Hepatocyte (in vitro differentiated cells): ENCODE measurements at regions not wholly inside any gene's neighbourhood (a gene's known extent, or its start where the extent isn't known, plus 50 kb on each side); places are given as distances from the start of the nearest gene placed in this dataset.

Experiments used
- CTCF ChIP-seq: fragments of 200-600 bp; sonication (generic); IDR thresholded peaks from 2 replicates; pipeline ENCODE4 v1.5.1; 2016; ENCODE audit warnings: antibody characterized with exemption, mild to moderate bottlenecking; ENCODE audit not compliant: poor library complexity
- EZH2 ChIP-seq: fragments of 200-600 bp; sonication (generic); IDR thresholded peaks from 2 replicates; pipeline ENCODE4 v1.6.1; 2016; ENCODE audit warnings: antibody characterized with exemption, mild to moderate bottlenecking, borderline replicate concordance
- EZH2phosphoT487 ChIP-seq: fragments of 200-600 bp; sonication (generic); IDR thresholded peaks from one replicate; pipeline ENCODE4 v1.6.1; 2018; ENCODE audit warnings: antibody characterized with exemption, mild to moderate bottlenecking, low read depth, moderate library complexity; ENCODE audit not compliant: unreplicated experiment, severe bottlenecking

DNA sequence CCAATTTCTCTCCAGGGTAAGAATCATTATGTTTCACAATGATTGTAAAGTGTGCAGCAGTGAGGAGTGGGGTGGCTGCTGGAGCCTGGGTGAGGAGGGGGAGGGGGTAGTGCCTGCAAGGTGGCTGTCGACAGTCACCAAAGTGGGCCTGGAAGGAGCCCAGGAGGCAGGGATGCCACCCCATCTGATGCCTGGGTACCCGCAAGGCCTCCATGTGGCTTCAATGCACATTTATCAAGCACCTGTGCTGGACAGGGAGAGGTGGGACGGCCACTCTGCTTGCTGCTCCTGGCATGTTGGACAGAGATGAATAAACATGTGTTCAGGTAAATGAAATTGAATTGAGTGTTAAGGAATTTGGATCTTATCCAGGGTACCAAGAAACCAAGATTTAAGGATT, 78.8 kb upstream of the DISP3 start:
- TF ChIP-seq CTCF (no peak), EZH2 (no peak), EZH2phosphoT487 (no peak)
